Testis (tissue), 2 donors: ENCODE measurements at regions not wholly inside any gene's neighbourhood (a gene's known extent, or its start where the extent isn't known, plus 50 kb on each side); places are given as distances from the start of the nearest gene placed in this dataset.

Experiments used
- DNase-seq: peaks from one replicate; pipeline ENCODE4 v3.0.0-alpha.2; 2019
- H3K27ac ChIP-seq, 2 donors: fragments of 200-600 bp; sonication (generic); one replicate each; pipeline ENCODE4 v1.5.1; 2019
- H3K27me3 ChIP-seq: fragments of 200-600 bp; sonication (generic); one replicate; pipeline ENCODE4 v1.5.1; 2019
- H3K36me3 ChIP-seq: fragments of 200-600 bp; sonication (generic); one replicate; pipeline ENCODE4 v1.5.1; 2017; ENCODE audit warnings: low read depth; ENCODE audit errors: missing control alignments
- H3K4me1 ChIP-seq: fragments of 200-600 bp; sonication (generic); one replicate; pipeline ENCODE4 v1.5.1; 2019
- H3K4me3 ChIP-seq, 2 donors: fragments of 200-600 bp; sonication (generic); one replicate each; pipeline ENCODE4 v1.5.1; 2017 to 2019
- H3K9me3 ChIP-seq: fragments of 200-600 bp; sonication (generic); one replicate; pipeline ENCODE4 v1.5.1; 2017
- POLR2A ChIP-seq: fragments of 450-650 bp; IDR thresholded peaks from one replicate; pipeline ENCODE4 v1.6.1; 2017; ENCODE audit warnings: antibody characterized with exemption, mild to moderate bottlenecking, moderate library complexity
- WGBS, 2 donors: methylation state at CpG; one replicate each; pipeline ENCODE4 v1.1.5; 2018; 5-methylcytosine and 5-hydroxymethylcytosine counted together
- intact Hi-C: fragments of 100-400 bp; cut with DNase I; formaldehyde crosslinking; loops from one replicate; pipeline ENCODE4 v1.15.1; 2023; ENCODE audit warnings: low total_unique reads
- TF ChIP-seq, protein P1 (sequence below), 3 experiments: fragments of 450-650 bp in 2 of 3; fragments of 200-600 bp in 1 of 3; sonication (generic) in 1 of 3; IDR thresholded peaks; one replicate each; pipeline ENCODE4 v1.5.1; 2016 to 2019; ENCODE audit warnings: antibody characterized with exemption in 3 of 3, mild to moderate bottlenecking in 2 of 3, moderate library complexity in 1 of 3

DNA sequence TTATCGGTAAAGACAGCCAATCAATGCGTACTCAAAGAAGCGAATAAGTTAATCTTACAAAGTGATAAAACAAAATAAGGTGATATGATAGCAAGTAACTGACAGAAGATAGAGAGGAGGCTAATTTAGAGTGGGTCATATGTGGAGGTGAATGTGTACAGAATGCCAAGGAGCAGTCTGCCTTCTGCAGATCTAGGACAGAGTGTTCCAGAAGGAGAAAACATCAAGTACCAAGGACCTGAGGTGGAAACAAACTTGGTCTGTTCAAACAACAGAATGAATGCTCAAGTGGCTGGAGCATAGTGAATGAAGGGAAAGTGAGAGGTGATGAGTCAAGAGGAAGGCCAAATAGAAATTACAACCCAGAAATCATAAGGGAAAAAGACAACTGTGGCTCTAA is 170.3 kb upstream of the BMP4 start:
- intact Hi-C loops: no loop called here
- TF ChIP-seq POLR2A: no peak
- TF ChIP-seq, protein P1, sequence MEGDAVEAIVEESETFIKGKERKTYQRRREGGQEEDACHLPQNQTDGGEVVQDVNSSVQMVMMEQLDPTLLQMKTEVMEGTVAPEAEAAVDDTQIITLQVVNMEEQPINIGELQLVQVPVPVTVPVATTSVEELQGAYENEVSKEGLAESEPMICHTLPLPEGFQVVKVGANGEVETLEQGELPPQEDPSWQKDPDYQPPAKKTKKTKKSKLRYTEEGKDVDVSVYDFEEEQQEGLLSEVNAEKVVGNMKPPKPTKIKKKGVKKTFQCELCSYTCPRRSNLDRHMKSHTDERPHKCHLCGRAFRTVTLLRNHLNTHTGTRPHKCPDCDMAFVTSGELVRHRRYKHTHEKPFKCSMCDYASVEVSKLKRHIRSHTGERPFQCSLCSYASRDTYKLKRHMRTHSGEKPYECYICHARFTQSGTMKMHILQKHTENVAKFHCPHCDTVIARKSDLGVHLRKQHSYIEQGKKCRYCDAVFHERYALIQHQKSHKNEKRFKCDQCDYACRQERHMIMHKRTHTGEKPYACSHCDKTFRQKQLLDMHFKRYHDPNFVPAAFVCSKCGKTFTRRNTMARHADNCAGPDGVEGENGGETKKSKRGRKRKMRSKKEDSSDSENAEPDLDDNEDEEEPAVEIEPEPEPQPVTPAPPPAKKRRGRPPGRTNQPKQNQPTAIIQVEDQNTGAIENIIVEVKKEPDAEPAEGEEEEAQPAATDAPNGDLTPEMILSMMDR (IDR thresholded peaks at IDR 0.05): no peak
- Histone ChIP-seq H3K27me3 (no peaks in the 10 kb centered on the region), H3K4me3 (no peak overlapping the region), H3K27ac (no peak overlapping the region), H3K36me3 (no peaks in the 10 kb centered on the region), H3K9me3 (no peaks in the 10 kb centered on the region), H3K4me1 (no peaks in the 10 kb centered on the region)
- 66 to 75% methylated on average over 3 of the region's 3 CpGs for WGBS, 2 donors
- DNase-seq: no peak

DNA sequence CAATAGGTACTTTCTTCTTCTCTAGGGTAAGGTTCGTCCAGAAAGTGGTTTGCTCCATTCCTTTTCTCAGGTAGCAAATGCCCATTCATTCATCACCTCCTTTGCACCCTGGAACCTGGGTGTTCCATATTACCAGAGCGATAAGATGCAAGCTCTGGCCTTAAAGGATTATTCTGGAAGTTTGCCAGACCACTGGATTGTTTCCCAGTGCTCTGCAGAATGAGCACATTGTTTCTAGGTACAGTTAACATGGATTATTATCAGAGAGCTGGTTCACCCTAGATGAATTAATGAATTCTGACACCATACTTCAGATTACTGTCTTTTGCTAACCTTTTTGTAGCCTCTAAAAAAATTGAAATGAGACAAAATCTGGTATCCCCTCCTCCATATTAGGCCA is 170.9 kb upstream of the BMP4 start:
- no peak for DNase-seq
- H3K36me3 ChIP-seq: no peaks in the 10 kb centered on the region
- intact Hi-C loops: no loop called here
- H3K9me3 ChIP-seq: no peaks in the 10 kb centered on the region
- H3K4me1 ChIP-seq: no peaks in the 10 kb centered on the region
- no peak overlapping the region for H3K4me3 ChIP-seq
- TF ChIP-seq POLR2A: no peak
- TF ChIP-seq, protein P1 (IDR thresholded peaks at IDR 0.05): no peak
- WGBS, 2 donors: 28 to 70% methylated on average over 2 of the region's 2 CpGs
- no peaks in the 10 kb centered on the region for H3K27me3 ChIP-seq
- no peak overlapping the region for H3K27ac ChIP-seq

DNA sequence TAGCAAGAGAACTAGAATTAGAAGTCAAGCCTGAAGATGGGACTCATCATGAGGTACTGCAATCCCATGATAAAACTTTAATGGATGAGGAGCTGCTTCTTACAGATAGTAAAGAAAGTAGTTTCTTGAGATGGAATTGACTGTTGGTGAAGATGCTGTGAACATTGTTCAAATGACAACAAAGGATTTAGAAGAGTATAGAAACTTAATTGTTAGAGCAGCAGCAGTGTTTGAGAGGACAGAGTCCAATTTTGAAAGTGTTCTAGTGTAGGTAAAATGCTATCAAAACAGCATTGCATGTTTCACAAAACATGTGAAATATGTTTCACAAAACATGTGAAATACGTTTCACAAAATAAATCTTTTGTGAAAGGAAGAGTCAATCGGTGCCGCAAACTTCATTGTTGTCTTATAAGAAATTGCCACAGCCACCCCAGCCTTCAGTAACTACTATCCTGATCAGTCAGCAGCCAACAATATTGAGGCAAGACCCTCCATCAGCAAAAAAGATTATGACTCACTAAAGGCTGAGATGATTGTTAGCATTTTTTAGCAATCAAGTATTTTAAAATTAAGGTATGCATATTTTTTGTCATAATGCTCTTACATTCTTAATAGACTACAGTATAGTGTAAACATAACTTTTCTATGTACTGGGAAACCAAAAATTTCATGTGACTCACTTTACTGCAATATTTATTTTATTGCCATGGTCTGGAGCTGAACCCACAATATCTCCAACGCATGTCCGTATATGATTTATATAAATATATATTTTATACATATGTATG is 173.4 kb upstream of the BMP4 start:
- DNase-seq: no peak
- Histone ChIP-seq H3K4me1 (no peaks in the 10 kb centered on the region), H3K27ac (no peak overlapping the region), H3K9me3 (no peaks in the 10 kb centered on the region), H3K4me3 (no peak overlapping the region), H3K36me3 (no peaks in the 10 kb centered on the region), H3K27me3 (no peaks in the 10 kb centered on the region)
- intact Hi-C loops: no loop called here
- 74 to 76% methylated on average over 5 of the region's 5 CpGs for WGBS, 2 donors
- TF ChIP-seq, protein P1 (IDR thresholded peaks at IDR 0.05): no peak
- no peak for TF ChIP-seq POLR2A

DNA sequence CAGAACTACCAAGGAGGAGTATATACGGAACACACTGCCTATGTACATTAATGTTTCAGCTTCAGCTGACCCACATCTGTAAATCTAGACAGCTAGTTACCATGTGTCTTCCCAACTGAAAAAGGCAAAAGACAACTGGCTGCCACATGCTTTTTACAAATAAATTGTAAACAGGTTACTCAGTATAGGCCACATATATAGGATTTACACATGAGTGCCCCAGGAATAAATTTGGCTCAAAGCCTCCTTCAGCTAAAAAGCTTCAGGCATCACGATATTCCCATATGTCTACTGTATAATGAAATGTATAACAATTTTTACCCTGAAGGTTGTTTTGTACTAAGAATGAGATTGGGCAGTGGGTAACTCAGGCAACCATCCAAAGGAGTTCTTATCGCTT is 175.9 kb upstream of the BMP4 start:
- intact Hi-C loops: no loop called here
- Histone ChIP-seq H3K27me3 (no peaks in the 10 kb centered on the region), H3K4me1 (no peaks in the 10 kb centered on the region), H3K9me3 (no peaks in the 10 kb centered on the region), H3K36me3 (no peaks in the 10 kb centered on the region), H3K4me3 (no peak overlapping the region), H3K27ac (no peak overlapping the region)
- no peak for TF ChIP-seq POLR2A
- TF ChIP-seq, protein P1 (IDR thresholded peaks at IDR 0.05): no peak
- WGBS, 2 donors: 79 to 85% methylated on average over 3 of the region's 3 CpGs
- DNase-seq: no peak

DNA sequence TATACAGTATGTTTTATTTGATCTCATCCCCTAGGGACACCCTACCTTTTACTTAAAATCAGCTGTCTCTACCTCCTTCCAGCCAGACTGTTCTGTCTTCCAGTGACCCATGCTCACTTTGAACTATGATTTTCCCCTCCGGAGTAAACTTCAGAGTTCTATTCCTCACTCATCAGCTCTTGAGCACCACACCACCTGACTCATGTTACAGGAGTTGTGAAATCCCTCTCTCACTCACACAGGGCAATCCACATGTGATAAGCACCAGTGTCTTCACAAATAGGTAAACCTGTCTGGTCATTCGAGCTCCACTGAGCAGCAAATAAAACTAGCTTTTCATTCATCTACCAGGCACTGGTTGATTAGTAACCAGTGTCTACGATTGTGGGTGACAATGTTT is 177.3 kb upstream of the BMP4 start:
- Histone ChIP-seq H3K36me3 (no peaks in the 10 kb centered on the region), H3K4me1 (no peaks in the 10 kb centered on the region), H3K27ac (no peak overlapping the region), H3K4me3 (no peak overlapping the region), H3K9me3 (no peaks in the 10 kb centered on the region), H3K27me3 (no peaks in the 10 kb centered on the region)
- TF ChIP-seq POLR2A: no peak
- TF ChIP-seq, protein P1 (IDR thresholded peaks at IDR 0.05): no peak
- intact Hi-C loops: no loop called here
- DNase-seq: no peak
- 69 to 72% methylated on average over 3 of the region's 3 CpGs for WGBS, 2 donors
